ENCODE measurements at regions not wholly inside any gene's neighbourhood (a gene's known extent, or its start where the extent isn't known, plus 50 kb on each side); places are given as distances from the start of the nearest gene placed in this dataset.

DNA sequence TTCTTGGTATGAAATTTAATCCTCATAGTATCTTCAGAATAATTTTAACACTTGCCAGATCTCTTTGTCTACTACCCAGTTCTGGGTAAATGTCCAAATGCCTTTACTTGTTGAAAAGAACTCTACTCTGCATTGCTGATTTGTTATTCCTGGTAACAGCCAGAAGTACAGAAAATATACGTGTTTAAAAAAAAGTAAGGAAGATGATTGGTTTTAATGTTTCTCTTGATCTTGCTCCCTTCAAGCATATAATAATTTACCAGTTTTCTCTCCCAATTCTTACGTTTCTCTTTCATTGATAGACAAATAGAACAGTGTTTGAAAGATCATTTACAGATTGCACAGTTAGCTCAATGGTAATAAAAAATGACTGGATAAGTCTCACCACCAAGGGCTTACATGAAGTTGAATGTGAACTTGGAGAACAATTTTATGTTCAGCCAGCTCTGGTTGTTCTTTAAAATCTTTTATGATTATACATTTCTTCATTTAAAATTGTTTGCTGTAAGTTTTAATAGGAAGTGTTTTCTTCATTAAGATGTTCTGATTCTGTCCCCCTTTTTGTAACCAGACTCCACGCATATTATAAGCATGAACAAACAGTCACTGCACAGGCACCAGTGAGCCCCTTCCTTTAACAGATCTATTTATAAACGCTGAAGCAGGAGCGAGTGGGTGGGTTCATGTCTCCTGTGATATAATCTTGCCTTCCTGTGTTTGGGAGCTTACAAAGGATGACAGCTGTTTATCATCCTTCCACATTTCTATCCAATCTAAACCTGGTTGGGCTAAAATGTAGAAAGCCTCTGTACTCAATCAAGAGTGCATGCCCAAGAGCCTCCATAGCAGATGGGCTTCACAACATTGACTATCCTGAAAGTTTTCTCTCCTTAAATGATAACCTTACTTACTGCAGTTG is 299.5 kb downstream of the PRL start:
- DNase-seq (ENCODE audit: low read depth), result no peak

DNA sequence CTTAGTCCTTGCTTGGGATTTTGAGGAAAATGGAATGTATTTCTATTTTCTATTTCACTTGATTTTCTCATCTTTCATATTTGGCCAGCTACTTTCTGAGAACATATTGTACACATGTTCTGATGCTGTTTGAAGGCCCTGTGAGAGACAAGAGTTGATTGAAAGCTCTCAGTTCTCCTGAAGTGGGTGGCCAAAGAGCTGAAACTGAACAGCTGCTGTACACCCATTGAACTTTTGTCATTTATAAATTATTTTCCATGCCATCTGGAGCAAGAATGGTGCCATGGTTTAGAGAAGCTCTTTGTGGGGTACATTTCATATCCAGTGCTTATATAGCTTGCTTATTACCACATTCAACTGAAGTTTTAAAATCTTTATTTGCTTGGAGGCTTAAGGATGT is 298.3 kb downstream of the PRL start:
- DNase-seq (ENCODE audit: low read depth), result no peak

DNA sequence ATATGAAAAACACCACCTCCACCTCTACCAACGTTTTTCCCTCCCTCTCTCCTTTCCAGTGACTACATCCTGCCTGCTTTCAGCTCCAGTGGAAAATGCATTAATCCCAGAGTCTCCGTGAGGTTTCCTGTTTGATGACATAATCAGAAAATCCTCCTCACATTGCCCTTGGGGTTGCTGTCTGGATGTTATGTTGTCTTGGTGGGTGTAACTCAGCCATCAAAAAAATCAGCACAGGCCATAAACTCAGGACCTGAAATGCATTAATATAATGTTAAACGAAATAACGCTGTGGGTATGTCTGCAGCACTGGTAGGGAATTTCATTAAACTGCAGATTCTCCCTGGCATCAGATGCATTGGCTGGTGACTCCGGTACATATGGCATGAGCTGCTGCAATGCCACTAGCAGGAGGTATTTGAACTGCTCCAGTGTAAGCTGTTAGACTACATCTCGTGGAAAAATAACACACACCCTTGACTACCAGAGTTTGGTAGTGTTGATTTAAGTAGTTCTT is 297.8 kb downstream of the PRL start:
- DNase-seq (ENCODE audit: low read depth), result no peak

DNA sequence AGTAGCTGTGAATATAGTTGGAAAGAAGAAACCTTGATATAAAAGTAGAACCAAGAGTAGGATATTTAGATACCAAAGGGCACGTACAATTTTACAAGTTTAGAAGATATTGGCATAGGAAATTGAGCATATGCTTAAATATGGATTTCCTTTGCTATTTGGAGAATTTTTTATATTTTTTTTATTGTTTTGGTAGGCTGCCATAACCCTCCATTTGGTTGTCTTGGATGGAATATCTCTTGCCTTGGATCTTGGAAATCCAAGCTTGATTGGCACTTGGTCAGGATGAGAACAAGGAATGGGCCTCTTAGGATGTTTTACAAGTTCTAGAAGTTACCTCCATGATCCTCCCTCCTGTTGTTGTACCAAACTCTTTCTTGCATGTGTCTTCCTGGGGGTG is 297.1 kb downstream of the PRL start:
- DNase-seq (ENCODE audit: low read depth), result no peak

DNA sequence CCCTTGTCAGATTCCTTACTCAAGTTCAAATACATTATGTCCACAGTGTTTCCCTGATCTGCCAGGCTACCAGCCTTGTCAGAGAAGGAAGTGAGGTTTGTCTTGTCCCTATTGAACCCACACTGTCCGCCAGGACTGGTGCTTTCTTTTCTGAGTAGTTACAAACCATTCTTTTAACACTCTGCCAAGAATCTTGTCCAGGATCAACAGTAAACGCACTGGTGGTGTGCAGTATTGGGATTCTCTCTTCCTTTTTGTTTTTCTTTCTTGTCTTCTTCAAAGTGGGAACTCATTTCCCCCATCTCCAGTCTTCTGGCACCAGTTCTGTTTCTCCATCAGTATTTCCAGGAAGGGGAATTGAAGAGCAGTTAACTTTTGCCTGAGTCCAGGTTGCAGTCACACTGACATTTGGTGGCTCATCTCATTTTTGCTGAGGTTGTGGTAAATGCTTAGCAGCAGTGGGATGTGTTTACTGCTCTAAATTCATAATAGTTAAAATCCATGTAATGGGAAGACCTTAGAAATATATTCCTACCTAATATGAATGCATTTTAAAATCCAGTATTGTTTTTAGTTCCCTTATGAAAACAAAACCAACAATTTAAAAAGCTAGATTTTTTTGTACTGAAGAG is 295.3 kb downstream of the PRL start:
- no peak for DNase-seq (ENCODE audit: low read depth)

DNA sequence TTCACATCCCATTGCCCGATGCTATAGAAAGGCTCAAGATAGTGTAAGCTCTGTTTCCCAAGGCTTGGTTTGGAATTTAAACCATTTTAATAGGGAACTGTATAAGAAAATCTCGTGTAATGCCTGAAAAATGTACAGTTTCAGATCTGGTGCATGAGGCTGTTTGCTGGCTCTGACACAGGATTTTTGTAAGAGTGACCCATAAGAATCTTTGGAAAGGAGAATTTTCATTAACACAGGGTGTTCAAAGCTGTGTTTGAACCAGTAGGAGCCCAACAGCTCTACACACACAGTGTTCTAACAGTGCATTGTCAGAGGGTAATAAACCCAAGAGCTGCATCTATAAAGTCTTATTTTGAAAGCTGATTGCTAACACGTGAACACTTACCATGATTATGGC is 293.5 kb downstream of the PRL start:
- no peak for DNase-seq (ENCODE audit: low read depth)

DNA sequence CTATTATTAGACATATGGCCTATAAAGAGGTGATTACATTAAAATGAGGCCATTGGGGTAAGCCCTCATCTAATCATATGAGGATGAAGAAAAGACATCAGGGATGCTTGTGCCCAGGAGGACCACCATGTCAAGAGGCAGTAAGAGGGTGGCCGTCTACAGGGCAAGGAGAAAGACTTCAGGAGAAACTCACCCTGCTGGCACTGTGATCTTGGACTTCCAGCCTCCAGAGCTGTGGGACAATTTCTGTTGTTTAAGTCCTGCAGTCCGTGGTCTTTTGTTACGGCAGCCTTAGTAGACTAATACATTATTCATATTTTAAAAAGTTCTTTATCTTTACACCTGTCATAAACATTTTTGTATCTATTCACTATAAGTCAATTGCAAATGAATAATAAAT is 290.0 kb downstream of the PRL start:
- DNase-seq (ENCODE audit: low read depth), result no peak

DNA sequence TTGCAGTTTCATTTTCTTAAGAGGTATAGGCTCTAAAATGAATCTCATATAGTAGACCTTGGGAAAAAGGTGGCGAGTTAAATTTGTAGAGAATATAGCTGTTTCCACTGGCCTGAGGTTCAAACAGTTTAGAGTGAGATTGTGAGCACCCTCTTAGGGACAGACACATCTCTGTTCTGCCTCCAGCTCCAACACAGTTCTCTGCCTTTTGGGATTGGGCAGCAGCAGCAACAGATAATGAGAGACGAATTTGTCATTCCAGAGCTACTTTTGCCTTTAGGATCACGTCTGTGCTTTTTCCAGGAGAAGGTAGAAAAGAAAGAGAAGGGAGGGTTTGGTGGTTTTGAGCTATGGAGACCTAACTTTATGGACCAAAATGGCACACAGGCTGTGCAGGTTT is 289.4 kb downstream of the PRL start:
- no peak for DNase-seq (ENCODE audit: low read depth)

DNA sequence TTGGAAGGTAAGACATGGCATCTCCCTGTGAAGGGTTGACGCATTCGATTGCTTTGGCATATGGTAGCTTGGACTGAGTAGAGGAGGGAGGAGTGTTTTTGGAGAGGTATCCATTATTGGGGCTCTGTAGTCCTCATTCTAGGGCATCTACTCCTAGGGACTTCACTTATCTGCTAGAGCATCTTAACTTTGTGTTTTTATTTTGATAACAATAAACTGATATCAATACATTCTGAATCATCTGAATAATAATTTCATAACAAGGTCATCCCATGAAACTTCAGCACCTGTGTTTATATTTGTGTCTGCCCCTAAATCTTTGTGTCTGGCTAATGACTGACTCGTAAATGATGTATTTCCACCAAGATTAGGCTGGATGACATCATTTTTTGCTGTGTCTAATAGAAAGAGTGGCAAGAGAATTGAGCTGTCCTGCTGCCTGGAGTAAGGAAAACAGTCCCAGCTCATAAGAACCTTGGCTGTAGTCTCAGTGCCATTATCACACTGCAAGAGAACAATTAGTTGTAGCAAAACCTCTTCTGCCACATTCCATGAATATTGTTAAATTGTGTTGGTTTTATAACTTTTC is 288.5 kb downstream of the PRL start:
- DNase-seq (ENCODE audit: low read depth), result no peak

DNA sequence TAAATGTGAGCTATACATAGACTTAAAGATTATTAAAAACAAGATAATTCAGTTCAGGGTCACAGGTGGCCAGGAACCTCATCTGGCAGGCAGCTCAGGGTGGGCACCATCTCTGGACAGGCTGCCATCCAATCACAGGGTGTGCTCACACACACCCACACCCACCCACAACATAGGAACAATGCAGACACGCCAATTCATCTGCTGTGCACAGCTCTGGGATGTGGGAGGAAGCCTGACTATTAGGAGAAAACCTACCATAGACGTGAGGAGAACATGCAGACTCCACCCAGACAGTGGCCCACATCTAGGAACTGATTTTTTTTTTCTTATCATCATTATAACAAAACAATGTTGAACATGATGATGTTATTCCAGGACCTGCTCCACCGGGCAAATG is 286.7 kb downstream of the PRL start:
- no peak for DNase-seq (ENCODE audit: low read depth)

DNA sequence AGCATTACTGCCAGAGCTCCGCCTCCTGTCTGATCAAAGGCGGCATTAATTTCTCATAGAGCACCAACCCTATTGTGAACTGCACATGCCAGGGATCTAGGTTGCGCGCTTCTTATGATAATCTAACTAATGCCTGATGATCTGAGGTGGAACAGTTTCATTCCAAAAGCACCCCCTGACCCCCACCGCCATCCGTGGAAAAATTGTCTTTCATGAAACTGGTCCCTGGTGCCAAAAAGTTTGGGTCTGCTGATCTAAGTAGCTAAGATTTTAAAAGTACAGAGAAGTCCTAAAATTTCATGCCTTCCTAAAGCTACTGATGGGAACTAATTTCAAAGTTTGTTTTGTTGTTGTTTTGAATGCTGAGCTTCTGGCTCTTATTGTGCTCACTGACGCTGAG is 281.6 kb downstream of the PRL start:
- DNase-seq (ENCODE audit: low read depth), result no peak

DNA sequence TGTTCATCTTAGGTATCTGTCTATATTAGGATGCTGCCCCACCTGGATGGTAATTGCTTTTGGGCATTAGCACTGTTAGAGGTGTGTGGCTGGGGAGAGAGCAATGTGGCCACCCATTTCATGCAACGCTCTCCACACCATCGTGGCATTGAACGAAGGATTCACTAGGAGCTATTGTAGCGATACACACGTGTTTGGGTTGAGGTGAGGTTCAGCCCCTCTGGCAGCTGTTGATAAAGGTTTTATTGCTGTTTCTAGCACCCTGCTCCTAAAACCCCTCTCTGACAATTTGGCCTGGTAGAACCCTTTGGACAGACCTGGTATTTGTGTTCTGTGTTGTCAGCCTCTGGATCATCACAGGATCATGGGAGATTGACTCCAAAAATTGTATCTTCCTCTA is 280.9 kb downstream of the PRL start:
- DNase-seq (ENCODE audit: low read depth), result no peak

DNA sequence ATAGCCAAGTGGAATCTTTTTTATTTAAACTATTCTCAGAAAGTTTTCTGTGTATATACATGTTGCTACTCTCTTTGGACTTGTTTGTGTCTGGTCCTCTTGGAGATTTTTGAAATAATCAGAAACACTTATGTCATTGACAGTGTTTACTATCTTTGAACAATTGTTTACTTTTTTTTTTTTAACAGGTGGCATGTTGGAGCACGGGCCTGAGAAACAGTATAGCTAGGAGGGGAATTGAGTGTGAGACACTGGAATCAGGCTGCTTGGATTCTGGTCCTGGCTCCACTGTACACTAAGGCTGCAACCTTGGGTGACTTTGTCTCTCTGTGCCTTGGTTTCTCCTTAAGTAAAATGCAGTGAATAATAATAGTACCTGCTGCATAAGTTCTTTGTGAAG is 279.6 kb downstream of the PRL start:
- no peak for DNase-seq (ENCODE audit: low read depth)

DNA sequence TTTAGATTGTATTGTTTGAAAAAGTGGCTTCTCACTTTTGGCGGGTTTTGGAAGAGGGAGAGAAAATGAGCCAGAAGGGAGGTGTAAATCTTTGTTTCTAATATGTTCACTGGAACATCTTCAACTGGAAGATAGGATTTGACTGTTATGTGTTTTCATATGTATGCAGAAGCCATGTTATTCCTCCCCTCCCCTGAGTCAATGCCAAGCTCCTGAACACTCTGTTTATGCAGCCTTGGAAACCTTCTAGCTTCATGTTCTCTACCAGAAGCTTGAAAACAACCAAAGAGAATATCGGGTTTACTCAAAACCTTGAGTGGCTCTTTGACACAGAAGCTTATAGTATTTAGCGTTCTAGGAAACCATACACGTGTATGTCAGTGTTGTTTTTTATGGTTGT is 279.1 kb downstream of the PRL start:
- no peak for DNase-seq (ENCODE audit: low read depth)

DNA sequence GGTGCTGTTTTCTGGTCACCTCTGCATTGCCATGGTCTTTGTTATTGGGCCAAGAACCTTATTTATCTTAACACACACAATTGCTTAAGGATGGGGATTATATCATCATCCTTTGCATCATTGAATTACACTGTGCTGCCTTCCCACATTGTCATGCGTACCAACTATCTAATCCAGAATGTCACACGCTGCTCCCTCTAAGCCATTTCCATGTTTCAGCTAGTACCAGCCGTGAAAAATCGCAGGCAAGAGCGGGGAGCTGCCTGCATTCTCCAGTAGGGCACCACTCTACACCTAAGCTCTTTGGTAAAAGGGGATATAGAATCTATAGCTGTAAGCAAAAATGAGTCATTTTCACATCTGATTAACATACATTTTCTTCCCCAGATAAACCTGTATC is 277.0 kb downstream of the PRL start:
- no peak for DNase-seq (ENCODE audit: low read depth)

DNA sequence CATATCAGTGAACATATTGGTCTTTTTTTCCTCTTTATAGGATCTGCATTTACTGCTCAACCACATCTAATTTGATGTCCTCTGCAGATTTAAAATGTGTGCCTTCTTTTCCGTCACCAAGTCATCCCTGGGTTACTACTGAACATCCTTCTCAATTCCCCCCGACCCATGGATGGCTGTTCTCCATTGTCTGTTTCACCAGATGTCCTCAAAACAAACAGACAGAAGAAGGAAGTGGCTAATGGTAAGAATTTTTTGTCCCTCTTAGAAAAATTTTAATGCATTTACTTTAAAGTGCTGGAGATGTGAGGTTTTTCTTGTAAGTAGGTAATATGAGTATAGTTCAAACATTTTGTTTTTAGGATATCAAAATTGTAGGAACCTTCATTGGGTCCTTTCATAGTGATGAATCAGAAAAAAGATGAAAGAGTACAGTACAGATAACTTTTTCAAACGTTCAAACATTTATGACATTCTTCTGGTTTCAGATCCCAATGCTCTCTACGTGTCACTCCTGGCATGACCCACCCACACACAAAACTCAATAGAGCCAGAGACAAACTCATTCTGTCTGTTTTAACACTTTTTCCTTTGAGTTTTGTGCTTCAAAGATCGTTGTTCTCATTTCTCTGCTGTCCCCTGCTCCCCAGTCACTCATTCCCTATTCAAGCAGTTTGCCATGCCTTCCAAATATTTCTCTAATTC is 276.4 kb downstream of the PRL start:
- DNase-seq (ENCODE audit: low read depth), result no peak

DNA sequence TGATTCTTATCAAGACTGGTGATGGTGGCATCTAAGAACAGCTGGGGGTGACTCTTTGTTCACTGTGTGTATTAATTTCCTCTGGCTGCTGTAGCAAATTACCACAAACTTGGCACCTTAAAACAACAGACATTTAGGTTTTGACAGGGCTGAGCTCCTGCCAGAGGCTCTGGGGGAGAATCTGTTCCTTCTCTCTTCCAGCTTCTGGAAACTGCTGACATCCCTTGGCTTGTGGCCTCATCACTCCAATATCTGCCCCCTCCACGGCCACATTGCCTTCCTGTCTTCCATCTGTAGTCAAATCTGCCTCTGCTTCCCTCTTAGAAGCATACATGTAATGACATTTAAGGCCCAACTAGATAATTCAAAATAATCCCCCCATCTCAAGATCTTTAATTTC is 274.9 kb downstream of the PRL start:
- DNase-seq (ENCODE audit: low read depth), result no peak

DNA sequence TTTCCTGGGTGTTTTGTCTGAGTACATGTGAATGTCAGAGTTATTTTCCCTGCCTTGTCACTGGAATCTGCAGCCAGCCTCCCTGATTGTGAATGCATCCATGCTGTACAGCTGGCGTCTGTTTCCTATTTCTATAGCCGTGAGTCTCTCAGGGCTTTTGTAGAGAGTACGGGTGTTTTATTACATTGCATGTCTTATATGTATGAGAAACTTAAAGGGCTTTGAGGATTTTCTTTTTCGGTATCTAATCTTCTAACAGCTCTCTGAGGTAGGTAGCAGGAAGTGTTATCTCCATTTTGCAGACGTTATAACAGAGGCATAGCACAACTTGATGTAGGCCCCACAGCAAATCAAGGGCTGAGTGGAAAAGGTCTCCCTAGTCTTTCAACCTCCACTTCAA is 272.9 kb downstream of the PRL start:
- DNase-seq (ENCODE audit: low read depth), result no peak

DNA sequence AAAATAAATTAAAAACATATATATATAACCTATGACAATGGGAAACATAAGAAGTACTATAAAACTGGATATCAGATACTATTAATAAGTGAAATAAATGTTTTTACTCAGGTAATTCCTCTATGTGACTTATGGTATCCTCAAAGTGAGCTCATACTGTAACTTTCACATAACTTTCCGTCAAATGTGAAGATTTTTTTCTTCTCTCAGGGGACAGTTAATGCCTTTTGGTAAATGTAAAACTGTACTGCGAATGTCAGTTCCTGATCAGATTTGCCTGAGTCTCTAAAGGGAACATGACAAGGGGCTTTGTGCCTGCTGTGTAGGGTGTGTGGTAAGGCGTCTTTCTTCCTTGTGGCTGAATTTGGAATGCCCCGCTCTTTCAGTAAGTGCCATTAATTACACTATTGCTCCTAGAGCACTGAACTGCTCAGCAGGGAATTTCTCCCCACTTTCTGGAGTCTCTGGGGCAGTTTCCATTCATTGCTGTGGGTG is 271.8 kb downstream of the PRL start:
- no peak for DNase-seq (ENCODE audit: low read depth)

DNA sequence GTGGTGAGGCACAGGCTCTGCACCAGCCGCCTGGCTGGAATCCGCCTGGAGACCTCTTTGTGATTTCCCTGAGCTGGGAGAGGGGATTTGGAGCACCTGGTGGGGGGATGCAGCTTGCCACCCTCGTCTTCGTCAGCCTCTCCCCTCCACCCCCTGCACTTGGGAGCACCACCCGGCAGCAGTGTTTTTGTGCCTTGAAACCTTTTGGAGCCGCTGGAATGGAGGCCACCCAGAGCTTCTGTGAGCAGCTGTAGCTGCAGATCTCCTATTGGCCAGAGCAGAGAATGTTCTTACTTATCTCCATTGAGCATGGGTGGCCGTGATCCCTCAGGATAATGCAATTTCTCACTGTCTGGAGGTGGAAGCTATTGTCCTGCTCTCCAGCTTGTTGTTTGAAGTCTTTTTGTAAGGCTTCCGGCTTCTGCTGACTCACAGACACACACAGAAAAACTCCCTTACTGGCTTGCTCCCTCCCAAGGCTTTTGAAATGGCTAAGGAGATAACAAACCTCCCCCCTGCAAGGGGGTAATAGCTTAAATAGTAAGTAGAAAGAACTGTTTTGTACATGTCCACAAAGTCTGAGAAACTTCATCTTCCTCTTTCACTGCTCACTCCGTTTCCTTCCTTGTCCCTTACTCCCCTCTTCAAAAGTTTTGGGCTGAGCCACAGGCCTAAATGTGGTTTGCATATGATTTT is 271.2 kb downstream of the PRL start:
- no peak for DNase-seq (ENCODE audit: low read depth)

DNA sequence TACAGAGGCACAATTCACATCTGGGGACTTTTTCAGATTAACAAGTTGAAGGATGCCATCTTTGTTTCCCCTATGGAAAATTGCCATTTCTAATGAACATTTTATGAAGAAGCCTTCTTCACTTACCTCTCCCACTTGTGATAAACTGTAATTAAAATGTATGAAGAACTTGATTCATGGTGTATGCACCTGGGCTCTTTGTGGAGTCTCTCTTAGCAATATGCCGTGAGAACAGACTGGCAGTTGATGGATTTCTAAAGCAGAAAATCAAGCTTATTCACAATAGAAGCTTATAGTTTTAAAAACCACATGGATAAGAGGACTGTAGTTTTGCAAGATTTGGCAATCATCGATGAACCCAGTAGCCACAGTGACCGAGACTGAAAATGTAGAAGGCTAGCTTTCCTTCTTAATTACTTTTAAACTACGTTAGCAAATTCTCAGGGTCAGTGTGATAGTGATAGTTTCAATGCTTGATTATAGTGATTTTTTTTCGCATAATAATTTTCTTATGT is 270.6 kb downstream of the PRL start:
- DNase-seq (ENCODE audit: low read depth), result no peak

Data from stimulated activated CD8-positive, alpha-beta memory T cell treated with anti-CD3 and anti-CD28 coated beads, Interleukin-4, amount 100 ng/mL, for 24 hours (primary cell).